ENCODE measurements at regions not wholly inside any gene's neighbourhood (a gene's known extent, or its start where the extent isn't known, plus 50 kb on each side); places are given as distances from the start of the nearest gene placed in this dataset.

GRCh38 chr13:112177450-112178288 lies 110.7 kb downstream of the SOX1 start:
- Histone ChIP-seq H3K9me3 (ENCODE audit: control insufficient read depth in 2 of 2, insufficient read depth in 1 of 2, low read length in 1 of 2) (no peaks in the 10 kb centered on the region), H3K4me3 (ENCODE audit: low read length in 2 of 2) (no peak overlapping the region), H3K27me3 (ENCODE audit: control insufficient read depth in 2 of 2, insufficient read depth in 1 of 2, low read length in 1 of 2) (no peaks in the 10 kb centered on the region), H3K4me1 (ENCODE audit: control insufficient read depth in 2 of 2, insufficient read depth in 2 of 2, low read length in 2 of 2) (no peaks in the 10 kb centered on the region), H3K36me3 (ENCODE audit: control insufficient read depth in 2 of 2, insufficient read depth in 2 of 2, low read length in 1 of 2) (no peaks in the 10 kb centered on the region), H3K27ac (ENCODE audit: low read depth in 1 of 2, low read length in 1 of 2) (no peak overlapping the region)
- 85% methylated on average over 12 of the region's 12 CpGs for WGBS
- DNase-seq (ENCODE audit: low read depth in 6 of 9, low spot score in 9 of 9): no peak

- Histone ChIP-seq H3K36me3 (ENCODE audit: control insufficient read depth in 2 of 2, insufficient read depth in 2 of 2, low read length in 1 of 2) (no peaks in the 10 kb centered on the region), H3K27ac (ENCODE audit: low read depth in 1 of 2, low read length in 1 of 2) (no peak overlapping the region), H3K27me3 (ENCODE audit: control insufficient read depth in 2 of 2, insufficient read depth in 1 of 2, low read length in 1 of 2) (no peaks in the 10 kb centered on the region), H3K4me3 (ENCODE audit: low read length in 2 of 2) (no peak overlapping the region), H3K4me1 (ENCODE audit: control insufficient read depth in 2 of 2, insufficient read depth in 2 of 2, low read length in 2 of 2) (no peaks in the 10 kb centered on the region), H3K9me3 (ENCODE audit: control insufficient read depth in 2 of 2, insufficient read depth in 1 of 2, low read length in 1 of 2) (no peaks in the 10 kb centered on the region)
- 92% methylated on average over 5 of the region's 5 CpGs for WGBS
- DNase-seq (ENCODE audit: low read depth in 6 of 9, low spot score in 9 of 9): no peak
These were observed 111.8 kb downstream of the SOX1 start for GRCh38 chr13:112178769-112179168.

GRCh38 chr13:112179421-112179820 lies 112.5 kb downstream of the SOX1 start:
- H3K36me3 ChIP-seq (ENCODE audit: control insufficient read depth in 2 of 2, insufficient read depth in 2 of 2, low read length in 1 of 2): no peaks in the 10 kb centered on the region
- DNase-seq (ENCODE audit: low read depth in 6 of 9, low spot score in 9 of 9): no peak
- 92% methylated on average over 9 of the region's 9 CpGs for WGBS
- no peaks in the 10 kb centered on the region for H3K9me3 ChIP-seq (ENCODE audit: control insufficient read depth in 2 of 2, insufficient read depth in 1 of 2, low read length in 1 of 2)
- H3K27ac ChIP-seq (ENCODE audit: low read depth in 1 of 2, low read length in 1 of 2): no peak overlapping the region
- H3K4me1 ChIP-seq (ENCODE audit: control insufficient read depth in 2 of 2, insufficient read depth in 2 of 2, low read length in 2 of 2): no peaks in the 10 kb centered on the region
- no peak overlapping the region for H3K4me3 ChIP-seq (ENCODE audit: low read length in 2 of 2)
- H3K27me3 ChIP-seq (ENCODE audit: control insufficient read depth in 2 of 2, insufficient read depth in 1 of 2, low read length in 1 of 2): no peaks in the 10 kb centered on the region

- H3K27me3 ChIP-seq (ENCODE audit: control insufficient read depth in 2 of 2, insufficient read depth in 1 of 2, low read length in 1 of 2): no peaks in the 10 kb centered on the region
- no peak overlapping the region for H3K27ac ChIP-seq (ENCODE audit: low read depth in 1 of 2, low read length in 1 of 2)
- WGBS: 93% methylated on average over 12 of the region's 12 CpGs
- H3K4me1 ChIP-seq (ENCODE audit: control insufficient read depth in 2 of 2, insufficient read depth in 2 of 2, low read length in 2 of 2): no peaks in the 10 kb centered on the region
- H3K4me3 ChIP-seq (ENCODE audit: low read length in 2 of 2): no peak overlapping the region
- DNase-seq (ENCODE audit: low read depth in 6 of 9, low spot score in 9 of 9): no peak
- no peaks in the 10 kb centered on the region for H3K36me3 ChIP-seq (ENCODE audit: control insufficient read depth in 2 of 2, insufficient read depth in 2 of 2, low read length in 1 of 2)
- no peaks in the 10 kb centered on the region for H3K9me3 ChIP-seq (ENCODE audit: control insufficient read depth in 2 of 2, insufficient read depth in 1 of 2, low read length in 1 of 2)
These were observed 113.0 kb downstream of the SOX1 start for GRCh38 chr13:112179995-112180394.

GRCh38 chr13:112181336-112182067 lies 114.6 kb downstream of the SOX1 start:
- H3K36me3 ChIP-seq (ENCODE audit: control insufficient read depth in 2 of 2, insufficient read depth in 2 of 2, low read length in 1 of 2): no peaks in the 10 kb centered on the region
- no peaks in the 10 kb centered on the region for H3K9me3 ChIP-seq (ENCODE audit: control insufficient read depth in 2 of 2, insufficient read depth in 1 of 2, low read length in 1 of 2)
- 78% methylated on average over 13 of the region's 13 CpGs for WGBS
- H3K4me3 ChIP-seq (ENCODE audit: low read length in 2 of 2): no peak overlapping the region
- no peaks in the 10 kb centered on the region for H3K4me1 ChIP-seq (ENCODE audit: control insufficient read depth in 2 of 2, insufficient read depth in 2 of 2, low read length in 2 of 2)
- H3K27ac ChIP-seq (ENCODE audit: low read depth in 1 of 2, low read length in 1 of 2): no peak overlapping the region
- no peaks in the 10 kb centered on the region for H3K27me3 ChIP-seq (ENCODE audit: control insufficient read depth in 2 of 2, insufficient read depth in 1 of 2, low read length in 1 of 2)
- no peak for DNase-seq (ENCODE audit: low read depth in 6 of 9, low spot score in 9 of 9)

- 89% methylated on average over 11 of the region's 11 CpGs for WGBS
- Histone ChIP-seq H3K4me1 (ENCODE audit: control insufficient read depth in 2 of 2, insufficient read depth in 2 of 2, low read length in 2 of 2) (no peaks in the 10 kb centered on the region), H3K27me3 (ENCODE audit: control insufficient read depth in 2 of 2, insufficient read depth in 1 of 2, low read length in 1 of 2) (no peaks in the 10 kb centered on the region), H3K4me3 (ENCODE audit: low read length in 2 of 2) (no peak overlapping the region), H3K9me3 (ENCODE audit: control insufficient read depth in 2 of 2, insufficient read depth in 1 of 2, low read length in 1 of 2) (no peaks in the 10 kb centered on the region), H3K27ac (ENCODE audit: low read depth in 1 of 2, low read length in 1 of 2) (no peak overlapping the region), H3K36me3 (ENCODE audit: control insufficient read depth in 2 of 2, insufficient read depth in 2 of 2, low read length in 1 of 2) (no peaks in the 10 kb centered on the region)
- DNase-seq (ENCODE audit: low read depth in 6 of 9, low spot score in 9 of 9): no peak
These were observed 115.3 kb downstream of the SOX1 start for GRCh38 chr13:112182251-112182650.

GRCh38 chr13:112182846-112183531 lies 116.0 kb downstream of the SOX1 start:
- Histone ChIP-seq H3K9me3 (ENCODE audit: control insufficient read depth in 2 of 2, insufficient read depth in 1 of 2, low read length in 1 of 2) (no peaks in the 10 kb centered on the region), H3K27me3 (ENCODE audit: control insufficient read depth in 2 of 2, insufficient read depth in 1 of 2, low read length in 1 of 2) (no peaks in the 10 kb centered on the region), H3K36me3 (ENCODE audit: control insufficient read depth in 2 of 2, insufficient read depth in 2 of 2, low read length in 1 of 2) (no peaks in the 10 kb centered on the region), H3K4me1 (ENCODE audit: control insufficient read depth in 2 of 2, insufficient read depth in 2 of 2, low read length in 2 of 2) (no peaks in the 10 kb centered on the region), H3K27ac (ENCODE audit: low read depth in 1 of 2, low read length in 1 of 2) (no peak overlapping the region), H3K4me3 (ENCODE audit: low read length in 2 of 2) (no peak overlapping the region)
- DNase-seq (ENCODE audit: low read depth in 6 of 9, low spot score in 9 of 9): no peak
- WGBS: 73% methylated on average over 24 of the region's 24 CpGs

- 88% methylated on average over 24 of the region's 24 CpGs for WGBS
- Histone ChIP-seq H3K27me3 (ENCODE audit: control insufficient read depth in 2 of 2, insufficient read depth in 1 of 2, low read length in 1 of 2) (no peaks in the 10 kb centered on the region), H3K27ac (ENCODE audit: low read depth in 1 of 2, low read length in 1 of 2) (no peak overlapping the region), H3K36me3 (ENCODE audit: control insufficient read depth in 2 of 2, insufficient read depth in 2 of 2, low read length in 1 of 2) (no peaks in the 10 kb centered on the region), H3K4me3 (ENCODE audit: low read length in 2 of 2) (no peak overlapping the region), H3K4me1 (ENCODE audit: control insufficient read depth in 2 of 2, insufficient read depth in 2 of 2, low read length in 2 of 2) (no peaks in the 10 kb centered on the region), H3K9me3 (ENCODE audit: control insufficient read depth in 2 of 2, insufficient read depth in 1 of 2, low read length in 1 of 2) (no peaks in the 10 kb centered on the region)
- DNase-seq (ENCODE audit: low read depth in 6 of 9, low spot score in 9 of 9): no peak
These were observed 116.7 kb downstream of the SOX1 start for GRCh38 chr13:112183532-112184090.

- DNase-seq (ENCODE audit: low read depth in 6 of 9, low spot score in 9 of 9): no peak
- H3K4me3 ChIP-seq (ENCODE audit: low read length in 2 of 2): no peak overlapping the region
- H3K9me3 ChIP-seq (ENCODE audit: control insufficient read depth in 2 of 2, insufficient read depth in 1 of 2, low read length in 1 of 2): no peaks in the 10 kb centered on the region
- H3K27ac ChIP-seq (ENCODE audit: low read depth in 1 of 2, low read length in 1 of 2): no peak overlapping the region
- no peaks in the 10 kb centered on the region for H3K4me1 ChIP-seq (ENCODE audit: control insufficient read depth in 2 of 2, insufficient read depth in 2 of 2, low read length in 2 of 2)
- H3K27me3 ChIP-seq (ENCODE audit: control insufficient read depth in 2 of 2, insufficient read depth in 1 of 2, low read length in 1 of 2): no peaks in the 10 kb centered on the region
- 89% methylated on average over 14 of the region's 14 CpGs for WGBS
- no peaks in the 10 kb centered on the region for H3K36me3 ChIP-seq (ENCODE audit: control insufficient read depth in 2 of 2, insufficient read depth in 2 of 2, low read length in 1 of 2)
These were observed 117.3 kb downstream of the SOX1 start for GRCh38 chr13:112184261-112184660.

Measured in thymus (tissue), 11 donors.